Erythroblast (primary cell): ENCODE measurements at regions not wholly inside any gene's neighbourhood (a gene's known extent, or its start where the extent isn't known, plus 50 kb on each side); places are given as distances from the start of the nearest gene placed in this dataset.

Experiments
- GATA1 ChIP-seq: IDR thresholded peaks from 2 replicates; pipeline ENCODE4 v1.6.1; 2011; ENCODE audit warnings: low read depth, mild to moderate bottlenecking, control low read depth, low read length, moderate library complexity
- POLR2A ChIP-seq: IDR thresholded peaks from 2 replicates; pipeline ENCODE4 v1.6.1; 2011; ENCODE audit warnings: mild to moderate bottlenecking, low read length

GRCh38 chr12:87775784-87776183 is 253.4 kb downstream of the C12orf50 start:
- TF ChIP-seq POLR2A (no peak), GATA1 (no peak)
